ENCODE measurements at regions not wholly inside any gene's neighbourhood (a gene's known extent, or its start where the extent isn't known, plus 50 kb on each side); places are given as distances from the start of the nearest gene placed in this dataset.
"Not testable (repeated sequence)": the region's sequence is repeated elsewhere in the genome, so short reads cannot be mapped to it uniquely, and the experiment has no call there.

GRCh38 chr1:69077633-69078032 lies 490.1 kb upstream of the LRRC7 start:
- DNase-seq (ENCODE audit: low spot score) = no peak

DNA sequence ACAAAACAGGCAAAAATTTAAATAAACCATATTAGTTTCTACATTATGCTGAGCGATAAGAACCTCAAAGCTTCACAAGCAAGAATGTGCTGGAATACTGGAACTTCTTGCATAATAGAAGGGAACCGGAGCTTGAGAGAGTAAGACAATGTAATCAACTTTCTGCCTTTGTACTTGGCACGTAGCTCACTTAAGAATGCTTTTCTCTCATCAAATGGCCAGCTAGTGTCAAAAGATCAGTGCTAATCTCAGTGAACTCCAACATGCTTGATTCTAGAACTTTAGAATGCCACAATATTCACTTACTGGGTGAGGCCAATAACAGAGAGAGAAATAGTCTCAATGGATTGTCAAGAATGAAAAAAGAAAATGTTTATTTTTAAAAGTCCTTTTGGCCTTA lies 486.1 kb upstream of the LRRC7 start:
- no peak for DNase-seq (ENCODE audit: low spot score)

- DNase-seq (ENCODE audit: low spot score) = no peak
These were observed 485.4 kb upstream of the LRRC7 start for GRCh38 chr1:69082312-69082711.

DNA sequence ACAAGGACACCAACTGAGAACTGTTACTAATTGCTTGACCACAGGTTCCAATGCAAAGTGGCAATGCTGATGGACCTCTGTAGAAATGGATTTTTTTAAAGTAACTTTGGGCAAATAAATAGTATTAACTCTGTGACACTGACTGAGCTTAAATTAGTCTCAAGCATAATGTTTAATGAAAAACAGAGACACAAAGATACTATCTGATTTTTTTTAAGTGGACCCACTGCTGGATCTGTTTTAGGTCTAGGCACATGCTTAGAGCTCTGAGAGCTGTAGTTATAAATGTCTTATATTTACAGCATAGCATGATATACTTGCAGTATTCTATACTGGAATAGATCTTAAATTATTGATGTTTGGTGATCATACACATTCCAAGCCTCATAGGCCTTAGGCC lies 481.6 kb upstream of the LRRC7 start:
- no peak for DNase-seq (ENCODE audit: low spot score)

DNA sequence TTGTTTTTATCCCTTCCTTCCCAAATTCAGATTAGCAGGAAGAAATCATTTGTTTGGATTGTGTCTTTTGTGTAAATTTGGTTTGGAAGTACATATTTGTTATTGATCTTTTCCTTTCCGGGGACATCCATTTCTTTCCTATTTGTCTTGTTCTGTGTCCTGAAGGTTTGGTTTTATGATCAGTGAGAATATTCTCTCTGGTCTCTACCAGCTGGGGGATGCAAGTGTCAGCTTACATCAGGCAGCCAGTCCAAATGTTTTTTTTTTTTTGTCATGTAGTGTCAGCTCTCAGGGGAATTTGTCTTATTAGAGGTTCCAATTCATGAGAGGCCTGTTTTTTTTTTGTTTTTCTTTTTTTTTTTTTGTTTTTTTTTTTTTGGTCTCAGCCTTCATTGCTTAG lies 479.2 kb upstream of the LRRC7 start:
- DNase-seq (ENCODE audit: low spot score) = no peak

- no peak for DNase-seq (ENCODE audit: low spot score)
These were observed 477.6 kb upstream of the LRRC7 start for GRCh38 chr1:69090170-69090569.

DNA sequence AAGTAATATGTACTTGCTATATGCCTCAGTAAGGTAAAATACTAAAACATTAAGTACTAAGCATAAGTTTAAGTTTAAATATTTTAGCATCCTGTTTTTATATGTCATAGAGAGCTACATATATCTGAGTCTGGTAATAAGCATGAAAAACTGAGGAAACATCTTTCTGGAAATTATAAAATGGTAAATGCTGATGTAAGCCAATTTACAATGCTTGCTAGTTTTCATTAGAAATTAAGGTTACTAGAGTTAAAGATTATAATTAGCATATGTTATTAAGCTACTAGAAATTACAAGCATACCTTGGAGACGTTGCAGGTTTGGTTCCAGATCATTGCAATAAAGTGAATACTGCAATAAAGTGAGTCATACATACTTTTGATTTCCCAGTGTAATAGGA lies 477.0 kb upstream of the LRRC7 start:
- DNase-seq (ENCODE audit: low spot score) = no peak

DNA sequence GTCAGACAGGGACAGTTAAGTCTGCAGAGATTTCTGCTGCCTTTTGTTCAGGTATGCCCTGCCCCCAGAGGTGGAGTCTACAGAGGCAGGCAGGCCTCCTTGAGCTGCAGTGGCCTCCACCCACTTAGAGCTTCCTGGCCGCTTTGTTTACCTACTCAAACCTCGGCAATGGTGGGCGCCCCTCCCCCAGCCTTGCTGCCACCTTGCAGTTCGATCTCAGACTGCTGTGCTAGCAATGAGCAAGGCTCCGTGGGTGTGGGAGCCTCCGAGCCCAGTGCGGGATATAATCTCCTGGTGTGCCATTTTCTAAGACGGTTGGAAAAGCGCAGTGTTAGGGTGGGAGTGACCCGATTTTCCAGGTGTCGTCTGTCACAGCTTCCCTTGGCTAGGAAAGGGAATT lies 465.7 kb upstream of the LRRC7 start:
- not testable (repeated sequence) for DNase-seq (ENCODE audit: low spot score)

- no peak for DNase-seq (ENCODE audit: low spot score)
These were observed 464.5 kb upstream of the LRRC7 start for GRCh38 chr1:69103213-69103612.

GRCh38 chr1:69103705-69104385 lies 463.9 kb upstream of the LRRC7 start:
- no peak for DNase-seq (ENCODE audit: low spot score)

GRCh38 chr1:69104894-69105293 lies 462.8 kb upstream of the LRRC7 start:
- DNase-seq (ENCODE audit: low spot score) = no peak

DNA sequence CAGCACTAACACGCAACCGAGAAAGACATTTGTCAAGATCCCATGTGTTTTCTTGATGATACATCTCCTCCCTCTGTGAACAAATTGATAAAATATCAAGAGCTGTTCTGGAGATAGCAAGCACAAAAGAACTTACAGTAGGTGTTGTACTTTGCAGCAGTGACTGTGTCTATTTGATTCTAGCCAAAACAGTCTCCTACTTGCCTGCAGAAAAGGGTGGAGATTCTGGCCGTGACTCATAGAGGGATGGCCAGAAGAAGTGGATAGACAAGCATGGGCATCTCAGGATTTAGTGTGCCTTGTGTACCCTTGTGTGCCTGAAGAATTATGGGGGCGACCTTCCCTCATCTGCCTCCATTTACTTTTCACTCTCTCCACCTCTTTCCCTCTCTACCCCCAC lies 458.4 kb upstream of the LRRC7 start:
- no peak for DNase-seq (ENCODE audit: low spot score)

DNA sequence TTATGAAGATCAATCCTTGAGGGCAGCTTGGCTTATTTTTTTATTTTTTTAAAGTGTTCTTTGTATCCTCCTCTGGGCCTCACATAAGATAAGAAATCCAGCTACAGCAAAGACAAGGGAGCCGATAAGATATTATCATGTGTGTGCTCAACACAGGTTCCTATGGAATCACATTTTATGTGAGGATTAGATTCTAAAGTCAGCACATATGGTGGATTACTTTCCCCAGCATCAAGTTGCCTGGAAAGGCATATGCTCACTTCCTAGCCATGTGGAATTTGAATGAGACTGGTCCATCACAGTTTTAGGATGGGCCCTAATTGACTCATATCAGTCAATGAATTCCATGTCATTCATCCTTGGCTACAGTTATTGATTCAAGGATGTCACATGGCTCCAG lies 456.9 kb upstream of the LRRC7 start:
- no peak for DNase-seq (ENCODE audit: low spot score)

DNA sequence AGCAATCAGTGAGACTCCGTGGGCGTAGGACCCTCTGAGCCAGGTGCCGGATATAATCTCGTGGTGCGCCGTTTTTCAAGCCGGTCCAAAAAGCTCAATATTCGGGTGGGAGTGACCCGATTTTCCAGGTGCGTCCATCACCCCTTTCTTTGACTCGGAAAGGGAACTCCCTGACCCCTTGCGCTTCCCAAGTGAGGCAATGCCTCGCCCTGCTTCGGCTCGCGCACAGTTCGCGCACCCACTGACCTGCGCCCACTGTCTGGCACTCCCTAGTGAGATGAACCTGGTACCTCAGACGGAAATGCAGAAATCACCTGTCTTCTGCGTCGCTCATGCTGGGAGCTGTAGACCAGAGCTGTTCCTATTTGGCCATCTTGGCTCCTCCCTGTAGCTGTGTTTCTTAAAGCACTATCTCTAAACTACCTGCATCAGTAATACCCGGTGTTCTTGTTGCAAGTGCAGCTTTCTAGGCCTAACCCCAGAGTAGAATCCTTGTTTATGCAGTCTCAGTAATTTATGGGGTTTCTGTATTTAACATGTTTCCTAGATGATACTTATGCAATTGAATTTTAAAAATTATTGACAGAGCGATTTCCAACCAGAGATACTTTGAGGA lies 447.5 kb upstream of the LRRC7 start:
- DNase-seq (ENCODE audit: low spot score) = not testable (repeated sequence)

- no peak for DNase-seq (ENCODE audit: low spot score)
These were observed 446.9 kb upstream of the LRRC7 start for GRCh38 chr1:69120817-69121216.

GRCh38 chr1:69121723-69122122 lies 446.0 kb upstream of the LRRC7 start:
- DNase-seq (ENCODE audit: low spot score) = no peak

GRCh38 chr1:69122373-69122772 lies 445.3 kb upstream of the LRRC7 start:
- DNase-seq (ENCODE audit: low spot score) = no peak

DNA sequence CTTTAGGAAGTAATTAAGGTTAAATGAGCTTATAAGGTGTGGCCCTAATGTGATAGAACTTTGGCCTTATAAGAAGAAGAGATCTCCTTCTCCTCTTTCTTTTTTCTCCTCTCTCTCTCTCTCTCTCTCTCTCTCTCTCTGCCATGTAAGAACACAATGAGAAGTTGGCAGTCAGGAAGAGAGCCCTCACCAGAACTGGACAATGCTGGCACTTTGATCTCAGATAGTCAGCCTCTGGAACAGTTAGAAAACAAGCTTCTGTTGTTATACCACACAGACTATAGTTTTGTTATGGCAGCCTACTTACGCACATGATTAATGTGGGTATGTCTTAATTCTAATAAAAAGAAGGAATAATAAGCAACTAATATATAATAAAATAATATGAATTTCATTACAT lies 444.2 kb upstream of the LRRC7 start:
- DNase-seq (ENCODE audit: low spot score) = peak; percentile 93

DNA sequence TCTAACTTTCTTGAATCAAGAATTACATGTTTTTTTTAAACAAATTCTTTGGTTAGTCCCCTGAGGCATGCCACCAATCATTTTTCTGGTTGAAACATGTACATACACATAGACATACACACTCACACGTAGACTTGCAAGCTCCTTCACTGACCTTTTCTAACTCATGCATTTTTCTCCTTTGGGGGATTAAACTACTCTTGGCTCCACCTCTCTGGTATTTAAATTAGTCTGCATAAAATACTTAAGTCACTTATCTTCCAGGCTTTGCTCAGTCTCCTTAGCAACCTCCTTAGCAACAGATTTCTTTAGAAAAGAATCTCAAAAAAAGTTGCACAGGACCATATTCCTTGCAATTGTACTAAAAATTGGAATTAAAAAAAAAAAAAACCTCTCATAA lies 440.9 kb upstream of the LRRC7 start:
- no peak for DNase-seq (ENCODE audit: low spot score)

DNA sequence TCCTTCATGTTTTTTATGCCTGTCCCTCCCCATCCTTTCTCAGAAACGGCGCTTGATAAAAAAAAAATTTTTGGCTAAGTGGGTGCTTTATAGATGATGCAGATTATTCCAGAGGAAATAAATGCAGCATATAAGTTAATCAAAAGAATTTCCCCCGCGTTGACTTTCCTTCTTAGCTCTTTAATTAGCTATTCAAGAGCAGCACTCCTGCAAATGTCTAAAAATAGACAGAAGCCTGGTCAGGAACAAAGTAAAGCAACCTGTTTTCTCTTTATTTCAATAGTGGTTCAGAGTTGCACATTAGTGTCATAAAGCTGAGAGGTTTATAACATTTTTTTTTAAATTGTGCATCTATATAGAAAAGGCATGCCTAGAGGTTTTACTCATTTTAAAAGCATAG lies 439.5 kb upstream of the LRRC7 start:
- DNase-seq (ENCODE audit: low spot score) = no peak

DNA sequence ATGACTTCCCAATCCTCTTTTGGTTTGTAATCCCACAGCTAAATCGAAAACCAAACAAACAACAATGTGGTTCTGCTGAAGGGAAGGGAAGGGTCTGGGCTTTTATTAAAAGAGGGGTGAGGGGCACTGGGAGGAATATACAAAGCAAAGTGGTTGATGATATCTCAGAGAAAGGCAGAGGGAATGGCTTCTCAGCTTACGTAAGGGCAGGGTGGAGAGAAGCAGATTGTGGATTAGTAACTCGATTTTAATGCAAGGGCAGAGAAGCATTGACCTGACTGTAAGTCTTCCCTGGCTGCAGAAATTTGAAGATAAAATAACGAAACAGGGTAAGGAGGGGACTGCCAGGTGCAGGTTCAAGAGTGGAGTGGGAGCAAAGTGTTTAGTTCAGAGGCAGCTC lies 438.2 kb upstream of the LRRC7 start:
- DNase-seq (ENCODE audit: low spot score) = no peak

DNA sequence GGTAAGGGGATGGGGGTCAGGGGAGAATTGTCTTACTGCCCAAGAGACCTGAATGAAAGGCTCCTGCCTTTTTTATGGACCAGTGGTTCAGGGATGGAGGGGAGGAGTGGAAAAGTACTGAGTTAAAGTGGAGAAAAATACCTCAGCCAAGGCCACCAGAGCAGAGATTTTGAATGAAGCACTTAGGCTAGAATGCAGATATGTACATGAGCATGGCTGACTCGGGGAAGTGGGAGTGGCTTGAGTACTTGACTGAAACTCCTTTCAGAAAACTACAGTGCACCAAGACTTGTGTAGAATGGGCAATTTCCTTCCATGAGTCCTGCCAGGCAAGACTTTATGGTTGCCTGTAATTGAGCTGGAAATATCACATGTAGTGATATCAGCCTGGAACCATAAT lies 429.6 kb upstream of the LRRC7 start:
- DNase-seq (ENCODE audit: low spot score) = no peak

- DNase-seq (ENCODE audit: low spot score) = peak; percentile 12
These were observed 428.7 kb upstream of the LRRC7 start for GRCh38 chr1:69139007-69139406.

DNA sequence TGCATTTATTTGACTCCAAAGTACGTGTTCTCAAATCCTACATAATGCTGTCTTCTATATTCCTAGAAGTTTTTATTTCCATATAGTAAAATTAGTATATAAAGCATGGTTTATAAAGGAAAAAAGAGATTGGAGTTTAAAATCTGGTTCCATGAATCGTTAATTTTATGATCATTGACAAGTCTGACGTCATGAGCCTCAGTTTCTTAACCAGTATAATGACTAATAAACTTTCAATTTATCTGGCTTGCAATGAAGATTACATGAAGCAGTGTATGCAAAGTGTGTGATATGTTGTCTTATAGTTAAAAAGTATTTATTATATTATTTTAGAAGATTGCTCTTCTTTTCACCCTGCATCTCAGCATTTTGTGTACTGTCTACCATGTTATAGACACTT lies 421.4 kb upstream of the LRRC7 start:
- DNase-seq (ENCODE audit: low spot score) = no peak
